ENCODE measurements at regions not wholly inside any gene's neighbourhood (a gene's known extent, or its start where the extent isn't known, plus 50 kb on each side); places are given as distances from the start of the nearest gene placed in this dataset.

GRCh38 chr12:88781909-88782308 is 201.6 kb upstream of the KITLG start:
- ATAC-seq, result no peak
- ChIA-PET POLR2A (no interaction called here), CTCF (interaction anchor here (1.2 kb wide), 1 partner anchor 8 kb away, joined by 3 read pairs; no protein-coding TSS in a partner anchor)
- H3K4me2 ChIP-seq, result no peak overlapping the region
- H3K9me3 ChIP-seq, result no peaks in the 10 kb centered on the region
- no peak overlapping the region for H3K4me3 ChIP-seq
- no peak for TF ChIP-seq HEYL (CRISPR knock-in tag; IDR thresholded peaks at IDR 0.05)
- no peak overlapping the region for H3K27ac ChIP-seq
- DNase-seq (ENCODE audit: low read depth in 1 of 2, low spot score in 1 of 2), result no peak
- H3K4me1 ChIP-seq, result 0 out of 3 replicates have a peak, but pooled peaks cover 7% of the 10 kb centered on the region
- no peak for FAIRE-seq

- Histone ChIP-seq H3K27ac (no peak overlapping the region), H3K4me2 (no peak overlapping the region), H3K9me3 (no peaks in the 10 kb centered on the region), H3K4me3 (no peak overlapping the region), H3K4me1 (0 out of 3 replicates have a peak, but pooled peaks cover 7% of the 10 kb centered on the region)
- FAIRE-seq (no peak), ATAC-seq (no peak), DNase-seq (ENCODE audit: low read depth in 1 of 2, low spot score in 1 of 2) (no peak)
- TF ChIP-seq CBX8 (IDR thresholded peaks at IDR 0.05), result no peak
- no peak for TF ChIP-seq JUN (IDR thresholded peaks at IDR 0.05)
- no peak for TF ChIP-seq KDM5A (IDR thresholded peaks at IDR 0.05)
- no peak for TF ChIP-seq GATA3 (IDR thresholded peaks at IDR 0.05; ENCODE audit: borderline replicate concordance)
- TF ChIP-seq SREBF2 (IDR thresholded peaks at IDR 0.05), result no peak
- TF ChIP-seq HOXA7 (CRISPR knock-in tag; IDR thresholded peaks at IDR 0.05), result no peak
- no peak for TF ChIP-seq PHF8 (IDR thresholded peaks at IDR 0.05; ENCODE audit: borderline replicate concordance, low read depth)
- TF ChIP-seq NPAS2 (CRISPR knock-in tag; IDR thresholded peaks at IDR 0.05; ENCODE audit: borderline replicate concordance), result no peak
- no peak for TF ChIP-seq FOSB (CRISPR knock-in tag; IDR thresholded peaks at IDR 0.05)
- TF ChIP-seq HMGXB4 (CRISPR knock-in tag; IDR thresholded peaks at IDR 0.05; ENCODE audit: borderline replicate concordance), result no peak
- no peak for TF ChIP-seq MYC (IDR thresholded peaks at IDR 0.05; ENCODE audit: borderline replicate concordance, low read length)
- TF ChIP-seq HDAC2 (IDR thresholded peaks at IDR 0.05), result no peak
- no peak for TF ChIP-seq ELK1 (IDR thresholded peaks at IDR 0.05; ENCODE audit: low read depth, low read length)
- CTCF ChIA-PET, result no interaction called here
- 21% methylated on average over 1 of the region's 1 CpG for WGBS (ENCODE audit: missing lambda C conversion rate)
- POLR2A ChIA-PET, result no interaction called here
These were observed 197.8 kb upstream of the KITLG start for GRCh38 chr12:88778064-88778463.

GRCh38 chr12:88775742-88776151 is 195.5 kb upstream of the KITLG start:
- H3K4me3 ChIP-seq, result no peak overlapping the region
- DNase-seq (ENCODE audit: low read depth in 1 of 2, low spot score in 1 of 2) (no peak), ATAC-seq (no peak; a peak in 1 of 6 replicates), FAIRE-seq (no peak)
- no peaks in the 10 kb centered on the region for H3K9me3 ChIP-seq
- CTCF ChIA-PET, result no interaction called here
- no peaks in the 10 kb centered on the region for H3K4me1 ChIP-seq
- TF ChIP-seq SREBF2 (IDR thresholded peaks at IDR 0.05) (no peak), ELK1 (IDR thresholded peaks at IDR 0.05; ENCODE audit: low read depth, low read length) (no peak), MYC (IDR thresholded peaks at IDR 0.05; ENCODE audit: borderline replicate concordance, low read length) (no peak), HOXA7 (CRISPR knock-in tag; IDR thresholded peaks at IDR 0.05) (no peak), HEYL (CRISPR knock-in tag; IDR thresholded peaks at IDR 0.05) (no peak), CHD4 (IDR thresholded peaks at IDR 0.05; ENCODE audit: borderline replicate concordance) (no peak), RNF2 (IDR thresholded peaks at IDR 0.05; ENCODE audit: borderline replicate concordance, low read depth) (no peak), FOSB (CRISPR knock-in tag; IDR thresholded peaks at IDR 0.05) (no peak), ESRRA (IDR thresholded peaks at IDR 0.05; ENCODE audit: borderline replicate concordance, low read length) (no peak), ZC3H11A (IDR thresholded peaks at IDR 0.05) (no peak), MAZ (IDR thresholded peaks at IDR 0.05; ENCODE audit: borderline replicate concordance, low read depth, low read length) (no peak), TFCP2L1 (CRISPR knock-in tag; IDR thresholded peaks at IDR 0.05) (no peak), PHF8 (IDR thresholded peaks at IDR 0.05; ENCODE audit: borderline replicate concordance, low read depth) (no peak), EP300 (IDR thresholded peaks at IDR 0.05) (no peak), GATA3 (IDR thresholded peaks at IDR 0.05; ENCODE audit: borderline replicate concordance) (no peak), HES2 (IDR thresholded peaks at IDR 0.05) (no peak), JUN (IDR thresholded peaks at IDR 0.05) (no peak), TP53 (CRISPR knock-in tag; IDR thresholded peaks at IDR 0.05) (no peak), CTCF (IDR thresholded peaks at IDR 0.05) (no peak), CBX2 (IDR thresholded peaks at IDR 0.05; ENCODE audit: borderline replicate concordance, low read depth) (no peak)
- 61% methylated on average over 3 of the region's 3 CpGs for WGBS (ENCODE audit: missing lambda C conversion rate)
- H3K4me2 ChIP-seq, result no peak overlapping the region
- POLR2A ChIA-PET, result no interaction called here
- no peak overlapping the region for H3K27ac ChIP-seq
